ENCODE measurements at regions not wholly inside any gene's neighbourhood (a gene's known extent, or its start where the extent isn't known, plus 50 kb on each side); places are given as distances from the start of the nearest gene placed in this dataset.

GRCh38 chr11:119976805-119977560 lies 160.9 kb downstream of the TRIM29 start:
- intact Hi-C loops (cut with micrococcal nuclease; ENCODE audit: unreplicated experiment) = no loop called here

DNA sequence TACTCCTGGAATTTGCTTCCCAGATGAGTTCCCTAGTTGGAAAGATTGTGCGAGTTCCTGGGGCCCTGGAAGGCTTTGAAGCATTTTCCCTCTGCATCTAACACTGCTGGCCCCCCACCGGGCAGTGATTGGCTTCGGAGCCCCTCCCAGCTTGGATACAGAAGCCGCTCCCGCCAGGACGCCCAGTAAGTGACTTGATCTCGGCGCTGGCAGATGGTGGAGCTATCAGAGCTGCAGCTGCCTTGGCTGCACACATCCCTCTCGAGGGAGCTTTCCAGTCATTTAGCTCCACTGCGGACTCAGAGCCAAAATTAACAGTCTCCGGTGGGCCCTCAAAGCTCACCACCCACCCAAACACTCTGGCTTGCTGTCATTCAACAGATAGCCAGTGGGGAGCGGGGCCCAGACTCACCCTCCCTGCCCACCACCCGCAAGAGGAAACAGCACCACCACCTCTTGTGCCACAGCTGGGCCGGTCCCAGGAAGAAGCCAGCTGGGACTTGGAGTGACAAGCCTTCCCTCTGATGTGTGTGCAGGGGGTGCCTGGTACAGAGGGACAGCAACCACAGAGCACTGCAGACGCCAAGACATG lies 162.3 kb downstream of the TRIM29 start:
- H4K20me1 ChIP-seq (ENCODE audit: insufficient read depth) = no peaks in the 10 kb centered on the region; the same call in 1 of the 2 replicates
- H2AFZ ChIP-seq = no peak overlapping the region
- no peak overlapping the region for H3K27ac ChIP-seq
- no peak overlapping the region for H3K4me2 ChIP-seq
- H3F3A ChIP-seq (ENCODE audit: insufficient read depth, low read depth) = no peaks in the 10 kb centered on the region
- H3K4me1 ChIP-seq (replicated peaks; ENCODE audit: insufficient read depth) = no peaks in the 10 kb centered on the region
- BruUV-seq (replicated peaks) = no TSS peak
- no peaks in the 10 kb centered on the region for H3K9me3 ChIP-seq (ENCODE audit: insufficient read depth, low read depth)
- peaks cover 100% of the 10 kb centered on the region for H3K27me3 ChIP-seq (ENCODE audit: insufficient read depth, low read depth)
- TF ChIP-seq, protein P1, sequence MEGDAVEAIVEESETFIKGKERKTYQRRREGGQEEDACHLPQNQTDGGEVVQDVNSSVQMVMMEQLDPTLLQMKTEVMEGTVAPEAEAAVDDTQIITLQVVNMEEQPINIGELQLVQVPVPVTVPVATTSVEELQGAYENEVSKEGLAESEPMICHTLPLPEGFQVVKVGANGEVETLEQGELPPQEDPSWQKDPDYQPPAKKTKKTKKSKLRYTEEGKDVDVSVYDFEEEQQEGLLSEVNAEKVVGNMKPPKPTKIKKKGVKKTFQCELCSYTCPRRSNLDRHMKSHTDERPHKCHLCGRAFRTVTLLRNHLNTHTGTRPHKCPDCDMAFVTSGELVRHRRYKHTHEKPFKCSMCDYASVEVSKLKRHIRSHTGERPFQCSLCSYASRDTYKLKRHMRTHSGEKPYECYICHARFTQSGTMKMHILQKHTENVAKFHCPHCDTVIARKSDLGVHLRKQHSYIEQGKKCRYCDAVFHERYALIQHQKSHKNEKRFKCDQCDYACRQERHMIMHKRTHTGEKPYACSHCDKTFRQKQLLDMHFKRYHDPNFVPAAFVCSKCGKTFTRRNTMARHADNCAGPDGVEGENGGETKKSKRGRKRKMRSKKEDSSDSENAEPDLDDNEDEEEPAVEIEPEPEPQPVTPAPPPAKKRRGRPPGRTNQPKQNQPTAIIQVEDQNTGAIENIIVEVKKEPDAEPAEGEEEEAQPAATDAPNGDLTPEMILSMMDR (conservative IDR thresholded peaks at IDR 0.05) = no peak
- TF ChIP-seq EZH2 (IDR thresholded peaks at IDR 0.05; ENCODE audit: low read depth) = no peak
- intact Hi-C loops (cut with micrococcal nuclease; ENCODE audit: unreplicated experiment) = no loop called here
- H3K36me3 ChIP-seq (ENCODE audit: low read depth) = no peaks in the 10 kb centered on the region
- ChIA-PET POLR2A (ENCODE audit: unreplicated experiment) (no interaction called here), CTCF (no interaction called here)
- no peak overlapping the region for H3K4me3 ChIP-seq
- DNase-seq = no peak
- H3K79me2 ChIP-seq (ENCODE audit: low read depth) = no peaks in the 10 kb centered on the region
- no peaks in the 10 kb centered on the region for H3K9me2 ChIP-seq (ENCODE audit: insufficient read depth)

More at GRCh38 chr11:119976805-119977560, 160.9 kb downstream of the TRIM29 start:
- Histone ChIP-seq H3K27me3 (ENCODE audit: insufficient read depth, low read depth) (peaks cover 100% of the 10 kb centered on the region), H3K4me2 (no peak overlapping the region), H3K79me2 (ENCODE audit: low read depth) (no peaks in the 10 kb centered on the region), H3K27ac (no peak overlapping the region), H3F3A (ENCODE audit: insufficient read depth, low read depth) (no peaks in the 10 kb centered on the region), H2AFZ (no peak overlapping the region), H3K9me3 (ENCODE audit: insufficient read depth, low read depth) (no peaks in the 10 kb centered on the region), H3K36me3 (ENCODE audit: low read depth) (no peaks in the 10 kb centered on the region), H3K4me1 (replicated peaks; ENCODE audit: insufficient read depth) (no peaks in the 10 kb centered on the region), H3K4me3 (no peak overlapping the region), H4K20me1 (ENCODE audit: insufficient read depth) (no peaks in the 10 kb centered on the region; the same call in 1 of the 2 replicates), H3K9me2 (ENCODE audit: insufficient read depth) (no peaks in the 10 kb centered on the region)
- no peak for DNase-seq
- TF ChIP-seq, protein P1 (conservative IDR thresholded peaks at IDR 0.05) = no peak
- no peak for TF ChIP-seq EZH2 (IDR thresholded peaks at IDR 0.05; ENCODE audit: low read depth)
- POLR2A ChIA-PET (ENCODE audit: unreplicated experiment) = no interaction called here
- BruUV-seq (replicated peaks) = no TSS peak
- CTCF ChIA-PET = no interaction called here

- Histone ChIP-seq H3K79me2 (ENCODE audit: low read depth) (no peaks in the 10 kb centered on the region), H3K4me1 (replicated peaks; ENCODE audit: insufficient read depth) (no peaks in the 10 kb centered on the region), H3K4me2 (no peak overlapping the region), H3K9me3 (ENCODE audit: insufficient read depth, low read depth) (no peaks in the 10 kb centered on the region), H3F3A (ENCODE audit: insufficient read depth, low read depth) (no peaks in the 10 kb centered on the region), H3K4me3 (no peak overlapping the region), H3K27ac (no peak overlapping the region), H3K9me2 (ENCODE audit: insufficient read depth) (no peaks in the 10 kb centered on the region), H3K36me3 (ENCODE audit: low read depth) (no peaks in the 10 kb centered on the region), H4K20me1 (ENCODE audit: insufficient read depth) (no peaks in the 10 kb centered on the region; the same call in 1 of the 2 replicates), H2AFZ (no peak overlapping the region), H3K27me3 (ENCODE audit: insufficient read depth, low read depth) (peaks cover 100% of the 10 kb centered on the region)
- TF ChIP-seq, protein P1 (conservative IDR thresholded peaks at IDR 0.05) = no peak
- no peak for TF ChIP-seq EZH2 (IDR thresholded peaks at IDR 0.05; ENCODE audit: low read depth)
- ChIA-PET CTCF (no interaction called here), POLR2A (ENCODE audit: unreplicated experiment) (no interaction called here)
- no peak for DNase-seq
- intact Hi-C loops (cut with micrococcal nuclease; ENCODE audit: unreplicated experiment) = no loop called here
- no TSS peak for BruUV-seq (replicated peaks)
Observed at GRCh38 chr11:119974467-119974866, 163.4 kb downstream of the TRIM29 start.
